ENCODE measurements at regions not wholly inside any gene's neighbourhood (a gene's known extent, or its start where the extent isn't known, plus 50 kb on each side); places are given as distances from the start of the nearest gene placed in this dataset.
"Not testable (repeated sequence)": the region's sequence is repeated elsewhere in the genome, so short reads cannot be mapped to it uniquely, and the experiment has no call there.

- Histone ChIP-seq H3K9ac (ENCODE audit: low read depth, low read length) (no peak overlapping the region), H3K9me3 (ENCODE audit: control insufficient read depth, insufficient read depth, low read length) (peaks cover 4% of the 10 kb centered on the region), H3K27me3 (ENCODE audit: control insufficient read depth, insufficient read depth, low read length) (no peaks in the 10 kb centered on the region), H3K4me3 (ENCODE audit: low read depth, low read length) (no peak overlapping the region), H3K4me1 (ENCODE audit: control insufficient read depth, insufficient read depth, low read length) (no peaks in the 10 kb centered on the region), H3K36me3 (ENCODE audit: control insufficient read depth, insufficient read depth, low read length) (no peaks in the 10 kb centered on the region)
Observed at GRCh38 chrX:35432056-35432455, 366.1 kb upstream of the MAGEB16 start.

GRCh38 chrX:35439034-35439660, 359.0 kb upstream of the MAGEB16 start:
- Histone ChIP-seq H3K27me3 (ENCODE audit: control insufficient read depth, insufficient read depth, low read length) (no peaks in the 10 kb centered on the region), H3K9ac (ENCODE audit: low read depth, low read length) (no peak overlapping the region), H3K9me3 (ENCODE audit: control insufficient read depth, insufficient read depth, low read length) (peaks cover 12% of the 10 kb centered on the region), H3K4me1 (ENCODE audit: control insufficient read depth, insufficient read depth, low read length) (peaks cover 3% of the 10 kb centered on the region), H3K4me3 (ENCODE audit: low read depth, low read length) (no peak overlapping the region), H3K36me3 (ENCODE audit: control insufficient read depth, insufficient read depth, low read length) (no peaks in the 10 kb centered on the region)

- no peaks in the 10 kb centered on the region for H3K27me3 ChIP-seq (ENCODE audit: control insufficient read depth, insufficient read depth, low read length)
- peaks cover 12% of the 10 kb centered on the region for H3K9me3 ChIP-seq (ENCODE audit: control insufficient read depth, insufficient read depth, low read length)
- H3K36me3 ChIP-seq (ENCODE audit: control insufficient read depth, insufficient read depth, low read length), result no peaks in the 10 kb centered on the region
- H3K4me3 ChIP-seq (ENCODE audit: low read depth, low read length), result no peak overlapping the region
- H3K9ac ChIP-seq (ENCODE audit: low read depth, low read length), result no peak overlapping the region
- H3K4me1 ChIP-seq (ENCODE audit: control insufficient read depth, insufficient read depth, low read length), result peaks cover 7% of the 10 kb centered on the region
Observed at GRCh38 chrX:35439692-35440091, 358.4 kb upstream of the MAGEB16 start.

GRCh38 chrX:35442421-35442820, 355.7 kb upstream of the MAGEB16 start:
- H3K9me3 ChIP-seq (ENCODE audit: control insufficient read depth, insufficient read depth, low read length), result peaks cover 8% of the 10 kb centered on the region
- peaks cover 14% of the 10 kb centered on the region for H3K4me1 ChIP-seq (ENCODE audit: control insufficient read depth, insufficient read depth, low read length)
- H3K4me3 ChIP-seq (ENCODE audit: low read depth, low read length), result no peak overlapping the region
- H3K9ac ChIP-seq (ENCODE audit: low read depth, low read length), result no peak overlapping the region
- H3K27me3 ChIP-seq (ENCODE audit: control insufficient read depth, insufficient read depth, low read length), result no peaks in the 10 kb centered on the region
- no peaks in the 10 kb centered on the region for H3K36me3 ChIP-seq (ENCODE audit: control insufficient read depth, insufficient read depth, low read length)

GRCh38 chrX:35443091-35443582, 355.0 kb upstream of the MAGEB16 start:
- not testable (repeated sequence) for H3K9ac ChIP-seq (ENCODE audit: low read depth, low read length); H3K4me3 ChIP-seq (ENCODE audit: low read depth, low read length); H3K27me3 ChIP-seq (ENCODE audit: control insufficient read depth, insufficient read depth, low read length); H3K9me3 ChIP-seq (ENCODE audit: control insufficient read depth, insufficient read depth, low read length); H3K36me3 ChIP-seq (ENCODE audit: control insufficient read depth, insufficient read depth, low read length)
- H3K4me1 ChIP-seq (ENCODE audit: control insufficient read depth, insufficient read depth, low read length), result peaks cover 14% of the 10 kb centered on the region

- peaks cover 14% of the 10 kb centered on the region for H3K4me1 ChIP-seq (ENCODE audit: control insufficient read depth, insufficient read depth, low read length)
- H3K4me3 ChIP-seq (ENCODE audit: low read depth, low read length), result no peak overlapping the region
- no peaks in the 10 kb centered on the region for H3K27me3 ChIP-seq (ENCODE audit: control insufficient read depth, insufficient read depth, low read length)
- H3K9me3 ChIP-seq (ENCODE audit: control insufficient read depth, insufficient read depth, low read length), result peaks cover 3% of the 10 kb centered on the region
- H3K36me3 ChIP-seq (ENCODE audit: control insufficient read depth, insufficient read depth, low read length), result no peaks in the 10 kb centered on the region
- H3K9ac ChIP-seq (ENCODE audit: low read depth, low read length), result no peak overlapping the region
Observed at GRCh38 chrX:35444671-35445355, 353.3 kb upstream of the MAGEB16 start.

GRCh38 chrX:35445912-35446311, 352.2 kb upstream of the MAGEB16 start:
- peaks cover 14% of the 10 kb centered on the region for H3K4me1 ChIP-seq (ENCODE audit: control insufficient read depth, insufficient read depth, low read length)
- no peaks in the 10 kb centered on the region for H3K36me3 ChIP-seq (ENCODE audit: control insufficient read depth, insufficient read depth, low read length)
- H3K4me3 ChIP-seq (ENCODE audit: low read depth, low read length), result no peak overlapping the region
- H3K9me3 ChIP-seq (ENCODE audit: control insufficient read depth, insufficient read depth, low read length), result peaks cover 3% of the 10 kb centered on the region
- H3K9ac ChIP-seq (ENCODE audit: low read depth, low read length), result no peak overlapping the region
- H3K27me3 ChIP-seq (ENCODE audit: control insufficient read depth, insufficient read depth, low read length), result no peaks in the 10 kb centered on the region

- Histone ChIP-seq H3K9me3 (ENCODE audit: control insufficient read depth, insufficient read depth, low read length) (no peaks in the 10 kb centered on the region), H3K27me3 (ENCODE audit: control insufficient read depth, insufficient read depth, low read length) (no peaks in the 10 kb centered on the region), H3K36me3 (ENCODE audit: control insufficient read depth, insufficient read depth, low read length) (no peaks in the 10 kb centered on the region), H3K4me1 (ENCODE audit: control insufficient read depth, insufficient read depth, low read length) (no peaks in the 10 kb centered on the region), H3K9ac (ENCODE audit: low read depth, low read length) (no peak overlapping the region), H3K4me3 (ENCODE audit: low read depth, low read length) (no peak overlapping the region)
Observed at GRCh38 chrX:35456891-35457290, 341.3 kb upstream of the MAGEB16 start.

GRCh38 chrX:35458142-35458541, 340.0 kb upstream of the MAGEB16 start:
- Histone ChIP-seq H3K9ac (ENCODE audit: low read depth, low read length) (no peak overlapping the region), H3K27me3 (ENCODE audit: control insufficient read depth, insufficient read depth, low read length) (no peaks in the 10 kb centered on the region), H3K9me3 (ENCODE audit: control insufficient read depth, insufficient read depth, low read length) (no peaks in the 10 kb centered on the region), H3K36me3 (ENCODE audit: control insufficient read depth, insufficient read depth, low read length) (no peaks in the 10 kb centered on the region), H3K4me1 (ENCODE audit: control insufficient read depth, insufficient read depth, low read length) (no peaks in the 10 kb centered on the region), H3K4me3 (ENCODE audit: low read depth, low read length) (no peak overlapping the region)

GRCh38 chrX:35461164-35461563, 337.0 kb upstream of the MAGEB16 start:
- Histone ChIP-seq H3K4me1 (ENCODE audit: control insufficient read depth, insufficient read depth, low read length) (no peaks in the 10 kb centered on the region), H3K9ac (ENCODE audit: low read depth, low read length) (no peak overlapping the region), H3K27me3 (ENCODE audit: control insufficient read depth, insufficient read depth, low read length) (no peaks in the 10 kb centered on the region), H3K9me3 (ENCODE audit: control insufficient read depth, insufficient read depth, low read length) (no peaks in the 10 kb centered on the region), H3K4me3 (ENCODE audit: low read depth, low read length) (no peak overlapping the region), H3K36me3 (ENCODE audit: control insufficient read depth, insufficient read depth, low read length) (no peaks in the 10 kb centered on the region)

- not testable (repeated sequence) for H3K36me3 ChIP-seq (ENCODE audit: control insufficient read depth, insufficient read depth, low read length); H3K9me3 ChIP-seq (ENCODE audit: control insufficient read depth, insufficient read depth, low read length); H3K4me1 ChIP-seq (ENCODE audit: control insufficient read depth, insufficient read depth, low read length); H3K9ac ChIP-seq (ENCODE audit: low read depth, low read length); H3K4me3 ChIP-seq (ENCODE audit: low read depth, low read length); H3K27me3 ChIP-seq (ENCODE audit: control insufficient read depth, insufficient read depth, low read length)
Observed at GRCh38 chrX:35496671-35497070, 301.5 kb upstream of the MAGEB16 start.

GRCh38 chrX:35497453-35497852, 300.7 kb upstream of the MAGEB16 start:
- not testable (repeated sequence) for H3K9me3 ChIP-seq (ENCODE audit: control insufficient read depth, insufficient read depth, low read length); H3K9ac ChIP-seq (ENCODE audit: low read depth, low read length); H3K4me3 ChIP-seq (ENCODE audit: low read depth, low read length); H3K36me3 ChIP-seq (ENCODE audit: control insufficient read depth, insufficient read depth, low read length); H3K4me1 ChIP-seq (ENCODE audit: control insufficient read depth, insufficient read depth, low read length); H3K27me3 ChIP-seq (ENCODE audit: control insufficient read depth, insufficient read depth, low read length)
